ENCODE measurements at regions not wholly inside any gene's neighbourhood (a gene's known extent, or its start where the extent isn't known, plus 50 kb on each side); places are given as distances from the start of the nearest gene placed in this dataset.
A peak's percentile ranks its signal among the peaks of the same experiment; 100 is the strongest.

- no peak for DNase-seq (ENCODE audit: low spot score)
Observed at GRCh38 chr12:30827101-30828066, 72.6 kb upstream of the CAPRIN2 start.

- no peak for DNase-seq (ENCODE audit: low spot score)
Observed at GRCh38 chr12:30826276-30826675, 71.5 kb upstream of the CAPRIN2 start.

GRCh38 chr12:30825341-30825740, 70.6 kb upstream of the CAPRIN2 start:
- DNase-seq (ENCODE audit: low spot score), result no peak

- DNase-seq (ENCODE audit: low spot score), result no peak
Observed at GRCh38 chr12:30824311-30824710, 69.6 kb upstream of the CAPRIN2 start.

GRCh38 chr12:30823764-30824163, 69.0 kb upstream of the CAPRIN2 start:
- no peak for DNase-seq (ENCODE audit: low spot score)

GRCh38 chr12:30823156-30823699, 68.5 kb upstream of the CAPRIN2 start:
- DNase-seq (ENCODE audit: low spot score), result peak; percentile 20

GRCh38 chr12:30822385-30823155, 67.8 kb upstream of the CAPRIN2 start:
- DNase-seq (ENCODE audit: low spot score), result peak; percentile 49

- DNase-seq (ENCODE audit: low spot score), result no peak
Observed at GRCh38 chr12:30820406-30820946, 65.7 kb upstream of the CAPRIN2 start.

GRCh38 chr12:30818562-30818961, 63.8 kb upstream of the CAPRIN2 start:
- no peak for DNase-seq (ENCODE audit: low spot score)

GRCh38 chr12:30816742-30817465, 62.2 kb upstream of the CAPRIN2 start:
- DNase-seq (ENCODE audit: low spot score), result no peak

GRCh38 chr12:30814295-30814655, 59.5 kb upstream of the CAPRIN2 start:
- no peak for DNase-seq (ENCODE audit: low spot score)

GRCh38 chr12:30813525-30814294, 59.0 kb upstream of the CAPRIN2 start:
- DNase-seq (ENCODE audit: low spot score), result no peak

GRCh38 chr12:30811966-30812365, 57.2 kb upstream of the CAPRIN2 start:
- DNase-seq (ENCODE audit: low spot score), result no peak

GRCh38 chr12:30810918-30811317, 56.2 kb upstream of the CAPRIN2 start:
- no peak for DNase-seq (ENCODE audit: low spot score)

- DNase-seq (ENCODE audit: low spot score), result no peak
Observed at GRCh38 chr12:30807695-30808034, 52.9 kb upstream of the CAPRIN2 start.

GRCh38 chr12:30806989-30807694, 52.4 kb upstream of the CAPRIN2 start:
- peak; percentile 38 for DNase-seq (ENCODE audit: low spot score)

- DNase-seq (ENCODE audit: low spot score), result no peak
Observed at GRCh38 chr12:30805959-30806358, 51.2 kb upstream of the CAPRIN2 start.
